KOPT-K1 (cell line): ENCODE measurements at regions not wholly inside any gene's neighbourhood (a gene's known extent, or its start where the extent isn't known, plus 50 kb on each side); places are given as distances from the start of the nearest gene placed in this dataset.
"Not testable (repeated sequence)": the region's sequence is repeated elsewhere in the genome, so short reads cannot be mapped to it uniquely, and the experiment has no call there.

ENCODE experiments used
- H3K27ac ChIP-seq: fragments of 200-600 bp; sonication (generic); 2 replicates; pipeline ENCODE4 v1.5.1; 2016; ENCODE audit warnings: antibody characterized with exemption, mild to moderate bottlenecking, low read depth, low read length; ENCODE audit not compliant: poor library complexity, severe bottlenecking
- H3K36me3 ChIP-seq: fragments of 200-600 bp; sonication (generic); 2 replicates; pipeline ENCODE4 v1.5.1; 2017; ENCODE audit warnings: antibody characterized with exemption, mild to moderate bottlenecking, low read length, moderate library complexity; ENCODE audit not compliant: insufficient read depth
- H3K9me3 ChIP-seq: fragments of 200-600 bp; sonication (generic); 2 replicates; pipeline ENCODE4 v1.5.1; 2017; ENCODE audit warnings: antibody characterized with exemption, low read length, mild to moderate bottlenecking; ENCODE audit not compliant: insufficient read depth, poor library complexity, severe bottlenecking

GRCh38 chr10:28354511-28354910, 51.6 kb upstream of the MPP7 start:
- no peaks in the 10 kb centered on the region for H3K9me3 ChIP-seq
- no peaks in the 10 kb centered on the region for H3K36me3 ChIP-seq
- no peak overlapping the region for H3K27ac ChIP-seq

- H3K9me3 ChIP-seq, result no peaks in the 10 kb centered on the region
- no peak overlapping the region for H3K27ac ChIP-seq
- no peaks in the 10 kb centered on the region for H3K36me3 ChIP-seq
These were observed 52.5 kb upstream of the MPP7 start for GRCh38 chr10:28355376-28355775.

- no peaks in the 10 kb centered on the region for H3K36me3 ChIP-seq
- H3K9me3 ChIP-seq, result no peaks in the 10 kb centered on the region
- no peak overlapping the region for H3K27ac ChIP-seq
These were observed 56.5 kb upstream of the MPP7 start for GRCh38 chr10:28359334-28359733.

DNA sequence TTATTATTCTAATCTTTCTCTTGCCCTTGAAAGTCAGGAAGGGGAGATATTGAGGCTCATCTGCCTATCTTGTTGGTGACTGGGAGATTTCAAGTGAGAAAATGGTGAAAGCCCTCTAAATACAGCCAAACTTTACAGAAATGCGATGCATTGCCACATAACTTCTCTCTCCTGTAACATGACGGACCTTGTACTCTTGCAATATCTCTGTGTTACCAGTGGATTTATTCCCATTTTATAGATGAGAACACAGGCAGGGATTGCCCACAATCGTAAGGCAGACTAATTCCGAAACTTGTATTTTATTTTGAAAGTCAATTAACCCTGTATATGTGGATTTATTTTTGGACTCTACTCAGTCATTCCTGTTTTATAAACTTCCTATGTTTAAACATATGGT, 57.3 kb upstream of the MPP7 start:
- no peaks in the 10 kb centered on the region for H3K36me3 ChIP-seq
- no peak overlapping the region for H3K27ac ChIP-seq
- H3K9me3 ChIP-seq, result no peaks in the 10 kb centered on the region

GRCh38 chr10:28363376-28363775, 60.5 kb upstream of the MPP7 start:
- Histone ChIP-seq H3K9me3 (no peaks in the 10 kb centered on the region), H3K36me3 (no peaks in the 10 kb centered on the region), H3K27ac (no peak overlapping the region)

DNA sequence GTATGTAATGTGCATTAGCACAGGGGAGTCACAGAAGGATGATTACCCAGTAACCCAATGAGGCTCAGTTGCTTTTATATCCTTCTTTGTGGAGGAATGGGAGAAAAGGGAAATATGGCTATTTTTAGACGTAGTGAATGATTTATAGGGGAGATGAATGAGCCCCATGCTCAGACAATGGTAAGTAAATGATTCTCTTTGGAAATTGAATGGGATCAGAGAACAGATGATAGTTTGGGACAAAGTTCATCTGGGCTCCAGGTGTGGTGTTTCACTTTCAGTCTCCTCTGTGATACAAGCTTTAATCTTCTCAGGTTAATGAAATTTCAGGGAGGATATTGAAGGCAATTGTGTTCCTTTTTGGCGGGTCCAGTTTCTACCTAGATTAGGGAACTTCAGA, 63.0 kb upstream of the MPP7 start:
- no peaks in the 10 kb centered on the region for H3K36me3 ChIP-seq
- no peaks in the 10 kb centered on the region for H3K9me3 ChIP-seq
- no peak overlapping the region for H3K27ac ChIP-seq

- Histone ChIP-seq H3K36me3 (no peaks in the 10 kb centered on the region), H3K27ac (peak overlapping the region; percentile 48), H3K9me3 (no peaks in the 10 kb centered on the region)
These were observed 64.1 kb upstream of the MPP7 start for GRCh38 chr10:28366994-28367393.

DNA sequence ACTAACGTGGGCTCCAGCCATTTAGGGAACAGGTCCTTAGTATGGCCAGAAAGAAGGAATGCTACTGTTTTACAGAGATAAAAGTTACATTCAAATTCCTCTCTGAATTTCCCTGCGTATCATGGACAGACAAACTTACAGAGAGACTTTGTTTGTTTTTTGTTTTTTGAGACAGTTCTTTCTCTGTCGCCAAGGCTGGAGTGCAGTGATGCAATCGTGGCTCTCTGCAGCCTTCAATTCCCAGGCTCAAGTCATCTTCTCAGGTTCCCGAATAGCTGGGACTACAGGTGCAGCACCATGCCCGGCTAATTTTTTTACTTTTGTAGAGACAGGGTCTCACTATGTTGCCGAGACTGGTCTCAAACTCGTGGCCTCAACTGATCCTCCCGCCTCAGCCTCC, 64.5 kb upstream of the MPP7 start:
- H3K9me3 ChIP-seq, result no peaks in the 10 kb centered on the region
- peak overlapping the region; percentile 48 for H3K27ac ChIP-seq
- no peaks in the 10 kb centered on the region for H3K36me3 ChIP-seq

- no peaks in the 10 kb centered on the region for H3K9me3 ChIP-seq
- no peaks in the 10 kb centered on the region for H3K36me3 ChIP-seq
- peak overlapping the region; percentile 48 for H3K27ac ChIP-seq
These were observed 65.1 kb upstream of the MPP7 start for GRCh38 chr10:28367929-28368484.

GRCh38 chr10:28370107-28370835, 67.4 kb upstream of the MPP7 start:
- Histone ChIP-seq H3K9me3 (no peaks in the 10 kb centered on the region), H3K36me3 (no peaks in the 10 kb centered on the region)

GRCh38 chr10:28371638-28372037, 68.8 kb upstream of the MPP7 start:
- not testable (repeated sequence) for H3K27ac ChIP-seq, H3K9me3 ChIP-seq, H3K36me3 ChIP-seq

More at GRCh38 chr10:28370107-28370835, 67.4 kb upstream of the MPP7 start:
- H3K27ac ChIP-seq, result no peak overlapping the region

DNA sequence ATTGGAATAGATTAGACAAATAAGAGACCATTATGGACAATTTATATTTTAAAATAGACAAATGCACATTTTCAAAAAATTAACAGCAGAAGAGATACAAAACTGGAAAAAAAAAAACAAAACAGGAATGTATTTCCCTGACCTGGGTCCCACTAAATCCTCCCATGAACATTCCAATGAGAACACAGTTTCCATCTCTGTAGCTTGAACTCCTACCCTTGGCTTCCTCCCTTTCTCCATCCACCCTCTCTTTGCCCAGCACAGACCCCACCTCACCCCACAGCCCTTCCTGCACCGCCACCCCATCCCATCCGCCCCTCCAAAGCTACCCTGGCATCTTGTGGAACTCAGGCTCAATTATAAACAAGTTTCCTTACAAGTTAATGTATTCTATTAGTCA, 71.2 kb upstream of the MPP7 start:
- Histone ChIP-seq H3K9me3 (no peaks in the 10 kb centered on the region), H3K27ac (no peak overlapping the region), H3K36me3 (no peaks in the 10 kb centered on the region)

- Histone ChIP-seq H3K9me3 (no peaks in the 10 kb centered on the region), H3K36me3 (no peaks in the 10 kb centered on the region), H3K27ac (no peak overlapping the region)
These were observed 72.8 kb upstream of the MPP7 start for GRCh38 chr10:28375399-28376354.

- Histone ChIP-seq H3K36me3 (no peaks in the 10 kb centered on the region), H3K9me3 (no peaks in the 10 kb centered on the region), H3K27ac (no peak overlapping the region)
These were observed 76.2 kb upstream of the MPP7 start for GRCh38 chr10:28378986-28379585.

DNA sequence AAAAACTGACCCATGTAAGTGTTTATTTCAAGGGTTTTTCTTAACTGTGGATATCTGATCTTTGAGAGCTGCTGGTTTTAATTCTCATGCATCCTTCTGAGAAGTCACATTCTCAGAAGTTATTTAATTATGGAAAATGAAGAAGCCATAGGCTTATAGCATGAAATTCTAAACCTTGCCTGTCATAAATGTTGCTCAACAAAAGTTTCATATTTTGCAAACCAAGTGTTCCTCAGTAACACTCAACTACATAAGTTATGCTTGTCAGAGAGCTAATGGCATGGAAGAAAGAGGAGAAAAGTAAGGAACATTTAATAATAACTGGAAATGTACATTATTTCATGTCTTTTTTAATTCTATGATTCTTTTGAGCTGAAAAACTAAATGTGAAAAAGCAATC, 78.6 kb upstream of the MPP7 start:
- H3K9me3 ChIP-seq, result no peaks in the 10 kb centered on the region
- no peak overlapping the region for H3K27ac ChIP-seq
- H3K36me3 ChIP-seq, result no peaks in the 10 kb centered on the region
